HAP-1 (cell line): ENCODE measurements at regions not wholly inside any gene's neighbourhood (a gene's known extent, or its start where the extent isn't known, plus 50 kb on each side); places are given as distances from the start of the nearest gene placed in this dataset.

Experiments
- DNase-seq, 2 experiments: peaks; one replicate each; pipeline ENCODE4 v3.0.0-alpha.2; 2016 to 2020; ENCODE audit warnings: low spot score in 2 of 2
- H3K27me3 ChIP-seq: fragments of 250-450 bp; sonication (Bioruptor Pico); 2 replicates; pipeline ENCODE4 v1.5.1; 2020; ENCODE audit warnings: low read depth, mild to moderate bottlenecking, moderate library complexity
- H3K36me3 ChIP-seq: fragments of 250-450 bp; sonication (Bioruptor Pico); replicated peaks from 2 replicates; pipeline ENCODE4 v1.5.1; 2020; ENCODE audit warnings: mild to moderate bottlenecking
- H3K4me1 ChIP-seq: fragments of 250-450 bp; sonication (Bioruptor Pico); 2 replicates; pipeline ENCODE4 v1.5.1; 2020; ENCODE audit warnings: mild to moderate bottlenecking
- H3K4me3 ChIP-seq: fragments of 250-450 bp; sonication (Bioruptor Pico); 2 replicates; pipeline ENCODE4 v1.5.1; 2020; ENCODE audit warnings: mild to moderate bottlenecking, moderate library complexity
- H3K9me3 ChIP-seq: fragments of 250-450 bp; sonication (Bioruptor Pico); 2 replicates; pipeline ENCODE4 v1.5.1; 2020; ENCODE audit warnings: mild to moderate bottlenecking, moderate library complexity
- in situ Hi-C: fragments of 300-500 bp; cut with MboI; formaldehyde crosslinking; loops from 3 replicates; pipeline ENCODE4 v1.14.3; 2020; ENCODE audit warnings: low sequenced_read_pairs, inconsistent platforms, mixed read lengths

DNA sequence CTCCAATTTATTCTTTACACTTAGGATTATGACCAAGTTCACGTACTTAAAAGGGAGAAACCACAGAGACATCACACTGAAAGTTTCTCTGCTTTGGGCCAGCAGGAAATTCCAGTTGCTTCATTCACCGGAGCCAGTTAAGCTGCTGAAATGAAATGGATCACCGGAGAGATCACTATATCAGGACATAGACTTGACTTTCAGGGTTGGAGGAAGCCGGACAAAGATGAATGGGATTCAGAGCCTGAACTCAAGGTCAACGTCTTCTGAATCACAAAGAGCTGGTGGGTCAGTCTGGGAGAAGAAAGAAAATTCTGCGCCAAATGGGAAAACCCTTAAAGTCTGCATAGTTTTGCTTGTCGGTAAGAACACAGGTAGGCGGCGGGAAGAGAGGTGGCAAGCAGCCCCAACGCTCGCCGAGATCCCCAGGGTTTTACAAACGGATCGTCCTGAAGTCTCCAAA lies 81.9 kb upstream of the CCDC28A start:
- Histone ChIP-seq H3K27me3 (no peaks in the 10 kb centered on the region), H3K9me3 (peaks cover 3% of the 10 kb centered on the region; the same call in 1 of the 2 replicates), H3K4me1 (peaks cover 12% of the 10 kb centered on the region), H3K36me3 (no peaks in the 10 kb centered on the region), H3K4me3 (peak overlapping the region; percentile 80)
- DNase-seq: peak in 1 of 2 experiments; percentile 60
- in situ Hi-C loops: no loop called here

DNA sequence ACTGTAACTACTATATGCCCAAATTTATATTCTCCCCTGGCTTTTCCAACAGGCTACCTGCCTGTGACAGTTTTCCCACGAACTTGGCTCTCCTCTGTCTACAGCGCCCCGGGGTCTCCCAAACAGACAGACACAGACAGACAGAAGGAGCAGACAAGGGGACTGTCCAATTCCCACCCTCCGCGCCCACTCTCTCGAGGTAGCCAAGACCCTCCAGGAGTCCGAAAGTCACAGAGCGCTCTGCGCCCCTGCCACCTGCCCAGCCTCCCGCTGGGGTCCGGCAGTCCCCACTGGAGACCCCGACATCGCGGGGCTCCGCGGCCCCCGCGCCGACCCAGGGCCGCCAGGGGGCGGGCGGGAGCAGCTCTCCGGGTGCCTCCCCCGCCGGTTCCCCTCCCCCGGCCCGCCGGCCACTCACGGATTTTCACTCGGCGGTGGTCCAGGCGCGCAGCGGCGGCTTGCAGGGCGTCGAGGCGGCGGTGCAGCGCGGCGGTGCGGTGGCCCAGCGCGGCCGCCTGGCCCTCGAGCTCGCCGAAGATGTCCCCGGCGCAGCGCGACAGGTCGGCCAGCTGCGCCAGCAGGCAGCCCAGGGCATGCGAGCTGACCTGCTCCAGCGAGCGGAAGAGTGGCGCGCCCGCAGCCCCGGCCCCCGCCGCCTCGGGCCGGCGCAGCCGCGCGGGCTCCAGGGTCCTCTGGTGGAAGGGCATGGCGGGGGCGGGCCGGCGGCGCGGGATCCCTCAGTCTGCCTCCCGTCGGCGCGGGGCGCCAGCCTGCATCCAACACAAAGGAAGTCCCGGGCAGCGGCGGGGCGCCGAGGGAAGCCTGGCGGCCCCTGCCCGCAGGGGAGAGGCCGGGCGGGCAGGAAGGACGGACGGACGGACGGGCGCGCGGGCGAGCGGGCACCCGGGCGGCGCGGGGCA lies 81.3 kb upstream of the CCDC28A start:
- Histone ChIP-seq H3K36me3 (no peaks in the 10 kb centered on the region), H3K4me1 (peaks cover 12% of the 10 kb centered on the region), H3K4me3 (peak overlapping the region; percentile 80), H3K27me3 (no peaks in the 10 kb centered on the region), H3K9me3 (peaks cover 3% of the 10 kb centered on the region; the same call in 1 of the 2 replicates)
- in situ Hi-C loops: no loop called here
- peak; percentile 59 to 85 for DNase-seq

DNA sequence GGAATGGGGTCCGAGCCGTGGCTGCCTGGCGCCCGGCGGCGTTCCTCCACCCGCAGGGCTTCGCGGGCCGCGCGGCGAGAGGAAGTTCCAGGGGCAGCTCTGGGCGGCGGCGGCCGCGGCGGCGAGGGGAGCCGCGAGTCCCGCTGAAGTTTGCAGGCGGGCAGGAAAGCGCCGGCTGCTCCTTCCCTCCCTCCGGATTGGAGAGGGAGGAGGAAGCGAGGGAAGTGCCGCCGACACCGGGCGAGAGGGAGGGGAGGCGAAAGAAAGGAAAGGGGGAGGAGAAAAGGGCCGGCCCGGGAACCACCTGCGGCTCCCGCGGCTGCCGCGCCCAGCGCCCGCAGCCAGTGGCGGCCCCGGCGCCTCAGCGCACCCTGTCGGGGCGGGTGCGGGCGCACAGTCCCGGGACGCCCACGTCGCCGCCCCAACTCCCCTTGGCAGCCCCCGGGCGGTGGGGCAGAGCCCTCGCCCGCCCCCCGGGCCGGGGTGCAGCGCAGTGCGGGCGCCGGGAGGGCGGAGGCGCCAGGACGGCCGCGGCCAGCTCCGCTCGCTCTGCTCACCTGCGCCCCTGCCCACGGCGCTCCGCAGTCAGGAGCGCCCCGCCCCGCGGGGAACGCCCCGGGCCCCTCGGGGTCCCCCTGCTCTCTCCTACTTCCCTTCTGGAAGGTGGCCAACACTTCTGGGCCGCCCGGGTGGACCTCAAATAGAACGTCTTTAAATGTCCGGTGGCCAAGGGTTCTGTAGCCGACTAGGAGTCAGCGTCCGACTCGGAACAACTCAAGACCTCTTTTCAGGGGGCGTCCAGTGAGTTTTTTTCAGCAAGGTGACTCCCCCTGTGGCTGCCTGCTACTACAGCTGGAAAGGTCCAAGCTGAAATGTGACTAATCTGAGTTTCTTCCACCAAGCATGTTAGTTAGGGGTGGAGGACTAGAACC lies 80.3 kb upstream of the CCDC28A start:
- peak; percentile 77 to 87 for DNase-seq
- Histone ChIP-seq H3K4me3 (peak overlapping the region; percentile 80), H3K36me3 (no peaks in the 10 kb centered on the region), H3K4me1 (peaks cover 12% of the 10 kb centered on the region), H3K27me3 (no peaks in the 10 kb centered on the region), H3K9me3 (peaks cover 3% of the 10 kb centered on the region; the same call in 1 of the 2 replicates)
- in situ Hi-C loops: no loop called here

DNA sequence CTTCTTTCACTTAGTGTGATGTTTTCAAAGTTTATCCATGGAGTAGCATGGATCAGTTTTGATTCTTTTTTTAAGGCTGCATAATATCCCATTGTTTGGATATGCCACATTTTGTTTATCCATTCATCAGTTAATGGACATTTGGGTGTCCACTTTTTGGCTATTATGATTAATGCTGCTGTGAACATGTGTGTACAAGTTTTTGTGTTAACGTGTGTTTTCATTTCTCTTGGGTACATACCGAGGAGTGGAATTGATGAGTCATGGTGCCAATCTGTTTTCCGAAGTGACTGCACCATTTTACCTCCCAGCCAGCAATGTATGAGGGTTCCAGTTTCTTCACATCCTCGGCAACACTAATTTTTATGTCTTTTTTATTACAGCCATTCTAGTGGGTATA lies 78.4 kb upstream of the CCDC28A start:
- in situ Hi-C loops: no loop called here

DNA sequence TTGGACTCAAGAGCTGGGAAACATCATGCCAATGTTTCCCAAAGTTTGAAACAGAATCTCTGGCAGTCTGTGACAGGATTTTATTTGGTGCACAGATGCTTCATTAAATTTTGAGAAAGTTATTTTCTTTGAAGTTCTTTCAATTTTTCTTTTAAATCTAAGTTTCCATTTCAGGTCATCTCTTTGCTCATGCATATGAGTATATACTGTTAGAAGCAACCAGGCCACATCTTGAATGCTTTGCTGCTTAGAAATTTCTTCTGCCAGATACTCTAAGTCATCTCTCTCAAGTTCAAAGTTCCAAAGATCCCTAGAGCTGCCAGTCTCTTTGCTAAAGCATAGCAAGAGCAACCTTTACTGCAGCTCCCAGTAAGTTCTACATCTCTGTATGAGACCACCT lies 59.1 kb upstream of the CCDC28A start:
- in situ Hi-C loops: no loop called here

More for the DNA sequence above, 78.4 kb upstream of the CCDC28A start:
- Histone ChIP-seq H3K4me1 (peaks cover 12% of the 10 kb centered on the region), H3K9me3 (peaks cover 3% of the 10 kb centered on the region; the same call in 1 of the 2 replicates), H3K4me3 (no peak overlapping the region), H3K36me3 (no peaks in the 10 kb centered on the region), H3K27me3 (no peaks in the 10 kb centered on the region)
- no peak for DNase-seq

DNA sequence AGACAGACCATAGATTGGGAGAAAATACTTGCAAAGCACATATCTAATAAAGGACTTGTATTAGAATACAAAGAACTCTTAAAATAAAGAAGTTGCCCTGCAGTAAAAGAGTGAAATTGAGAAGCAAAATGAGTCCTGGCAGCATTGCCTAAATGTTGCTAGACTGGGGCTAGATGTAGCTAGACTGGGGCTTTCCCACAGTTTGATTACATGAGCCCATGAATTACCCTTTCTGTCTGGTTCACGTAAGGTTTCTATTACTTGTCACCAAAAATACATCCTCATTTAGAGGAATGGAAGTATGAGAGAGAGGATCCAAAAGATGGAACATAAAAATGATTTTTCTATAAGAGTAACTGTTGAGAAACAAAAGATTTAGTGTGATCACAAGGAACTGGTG lies 57.6 kb upstream of the CCDC28A start:
- Histone ChIP-seq H3K27me3 (no peaks in the 10 kb centered on the region), H3K36me3 (no peaks in the 10 kb centered on the region), H3K4me3 (no peak overlapping the region), H3K9me3 (0 out of 2 replicates have a peak, but pooled peaks cover 5% of the 10 kb centered on the region), H3K4me1 (no peaks in the 10 kb centered on the region)
- no peak for DNase-seq
- in situ Hi-C loops: no loop called here

More for the DNA sequence above, 59.1 kb upstream of the CCDC28A start:
- H3K36me3 ChIP-seq: no peaks in the 10 kb centered on the region
- no peak overlapping the region for H3K4me3 ChIP-seq
- H3K27me3 ChIP-seq: no peaks in the 10 kb centered on the region; the same call in 1 of the 2 replicates
- DNase-seq: no peak
- H3K4me1 ChIP-seq: no peaks in the 10 kb centered on the region
- 0 out of 2 replicates have a peak, but pooled peaks cover 5% of the 10 kb centered on the region for H3K9me3 ChIP-seq

DNA sequence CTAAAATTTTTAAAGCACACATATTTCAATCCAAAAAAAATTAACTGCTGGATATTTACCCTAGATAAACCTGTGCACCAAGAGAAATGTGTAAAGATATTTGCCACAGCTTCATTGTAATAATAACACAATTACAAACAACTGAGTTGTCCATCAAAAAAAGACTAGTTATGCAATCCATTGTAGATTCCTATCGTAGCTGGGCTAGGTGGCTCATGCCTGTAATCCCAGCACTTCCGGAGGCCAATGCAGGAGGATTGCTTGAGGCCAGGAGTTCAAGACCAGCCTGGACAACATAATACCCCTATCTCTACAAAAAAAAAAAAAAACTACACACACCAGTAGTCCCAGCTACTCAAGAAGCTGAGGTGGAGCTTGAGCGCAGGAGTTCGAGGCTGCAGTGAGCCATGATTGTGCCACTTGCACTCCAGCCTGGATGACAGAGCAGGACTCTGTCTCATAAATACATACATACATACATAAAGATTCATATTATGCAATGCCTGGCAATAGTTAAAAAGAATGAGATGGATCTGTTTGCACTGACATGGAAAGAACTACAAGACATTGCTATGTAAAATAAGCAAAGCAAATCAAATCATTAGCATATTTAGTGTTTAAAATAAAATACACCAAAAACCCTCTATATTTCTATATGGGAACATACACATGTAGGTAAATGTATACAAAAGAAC lies 56.5 kb upstream of the CCDC28A start:
- no peak overlapping the region for H3K4me3 ChIP-seq
- DNase-seq: no peak
- no peaks in the 10 kb centered on the region for H3K4me1 ChIP-seq
- H3K36me3 ChIP-seq: no peaks in the 10 kb centered on the region
- in situ Hi-C loops: no loop called here
- H3K9me3 ChIP-seq: 0 out of 2 replicates have a peak, but pooled peaks cover 5% of the 10 kb centered on the region
- no peaks in the 10 kb centered on the region for H3K27me3 ChIP-seq

DNA sequence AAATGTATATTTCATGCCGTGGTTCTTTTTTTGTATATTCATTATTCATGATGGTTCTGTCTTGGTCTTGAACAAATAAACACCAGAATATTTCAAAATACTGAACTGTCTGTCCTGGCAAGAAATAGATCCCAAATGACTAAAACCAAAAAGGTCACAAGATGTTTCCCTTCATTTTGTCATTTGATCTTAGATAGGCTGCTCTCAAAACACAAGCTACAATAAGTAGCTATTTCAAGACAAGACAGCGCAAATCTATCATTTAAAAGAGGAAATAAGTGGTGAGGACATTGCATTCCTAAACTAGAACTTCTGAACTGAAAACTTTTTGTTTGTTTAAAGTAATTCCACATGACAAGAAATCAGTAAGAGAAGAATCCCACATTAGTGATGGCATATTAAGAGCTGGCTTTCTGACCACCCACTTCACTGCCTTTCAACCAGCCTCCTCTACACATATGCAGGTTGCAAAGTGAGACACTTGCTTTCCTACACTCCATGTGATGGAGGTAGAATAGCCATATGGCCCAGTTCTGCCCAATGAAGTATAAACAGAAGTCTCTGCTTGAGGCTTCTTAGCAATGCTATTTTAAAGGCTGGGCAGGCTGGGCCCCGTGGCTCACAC lies 54.4 kb upstream of the CCDC28A start:
- in situ Hi-C loops: no loop called here
- H3K36me3 ChIP-seq: no peaks in the 10 kb centered on the region
- no peak for DNase-seq
- no peaks in the 10 kb centered on the region for H3K27me3 ChIP-seq
- 0 out of 2 replicates have a peak, but pooled peaks cover 5% of the 10 kb centered on the region for H3K9me3 ChIP-seq
- H3K4me1 ChIP-seq: peaks cover 6% of the 10 kb centered on the region
- no peak overlapping the region for H3K4me3 ChIP-seq

DNA sequence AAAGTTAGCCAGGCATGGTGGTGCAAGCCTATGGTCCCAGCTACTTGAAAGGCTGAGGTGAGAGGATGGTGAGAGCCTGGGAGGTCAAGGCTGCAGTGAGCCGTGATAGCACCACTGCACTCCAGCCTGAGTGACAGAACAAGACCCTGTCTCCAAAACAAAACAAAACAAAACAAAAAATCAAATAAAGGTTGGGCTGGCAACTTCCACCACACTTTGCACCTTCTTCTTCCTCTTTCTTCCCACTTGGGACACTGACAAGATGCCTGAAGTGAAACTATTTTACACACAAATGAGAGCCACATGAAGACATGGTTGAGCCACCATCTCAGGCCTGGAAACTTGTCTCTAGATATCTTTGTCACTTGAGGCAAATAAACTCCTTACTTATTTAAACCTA lies 53.8 kb upstream of the CCDC28A start:
- no peak for DNase-seq
- Histone ChIP-seq H3K27me3 (no peaks in the 10 kb centered on the region), H3K9me3 (no peaks in the 10 kb centered on the region), H3K36me3 (no peaks in the 10 kb centered on the region), H3K4me3 (no peak overlapping the region), H3K4me1 (peaks cover 9% of the 10 kb centered on the region)
- in situ Hi-C loops: no loop called here

DNA sequence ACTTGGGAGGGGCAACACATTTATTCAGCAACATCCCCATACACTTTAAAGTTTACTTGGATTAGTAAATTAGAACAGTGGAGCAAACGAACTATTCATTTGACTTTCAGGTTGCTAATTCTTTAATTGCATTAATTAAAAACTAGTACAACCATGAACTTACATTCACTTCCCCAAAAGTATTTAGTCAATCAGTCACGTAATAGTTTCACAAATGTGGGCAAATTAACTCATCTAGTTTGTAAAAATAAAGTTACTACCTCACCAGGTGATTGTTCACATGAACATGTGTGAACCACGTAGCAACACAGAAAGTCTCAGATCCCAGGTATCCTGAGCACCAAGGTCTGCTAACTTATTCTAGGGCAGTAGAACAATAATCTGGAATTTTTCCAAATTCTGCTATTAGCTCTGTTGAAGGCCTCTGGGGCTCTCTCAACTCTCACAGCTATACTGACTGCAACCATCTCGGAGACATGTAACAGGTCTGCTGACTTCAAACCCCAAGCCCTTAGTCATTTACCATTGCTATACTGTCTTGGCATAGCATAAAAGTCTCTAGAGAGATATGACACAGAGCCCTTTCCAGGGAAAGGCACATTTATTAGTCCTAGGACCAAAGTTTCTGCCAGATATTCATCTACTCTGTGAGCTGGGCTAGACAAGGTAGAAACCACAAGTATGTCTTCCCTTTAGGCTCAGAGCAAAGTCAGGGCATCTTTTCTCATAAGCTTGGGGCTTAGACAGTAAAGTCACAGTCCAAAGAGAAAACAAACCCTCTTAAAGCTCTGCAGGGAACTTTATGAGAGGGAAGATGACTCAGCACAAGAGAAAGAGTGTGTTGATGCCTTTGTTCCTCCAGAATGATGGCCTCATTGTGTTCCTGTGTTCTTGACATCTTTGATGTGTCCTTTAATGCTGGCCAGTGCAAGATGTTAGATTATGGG lies 50.9 kb upstream of the CCDC28A start:
- no peaks in the 10 kb centered on the region for H3K36me3 ChIP-seq
- no peaks in the 10 kb centered on the region for H3K27me3 ChIP-seq
- DNase-seq: peak in 1 of 2 experiments; percentile 38
- H3K9me3 ChIP-seq: no peaks in the 10 kb centered on the region
- H3K4me1 ChIP-seq: peaks cover 20% of the 10 kb centered on the region
- no peak overlapping the region for H3K4me3 ChIP-seq
- in situ Hi-C loops: no loop called here
